ENCODE measurements at regions not wholly inside any gene's neighbourhood (a gene's known extent, or its start where the extent isn't known, plus 50 kb on each side); places are given as distances from the start of the nearest gene placed in this dataset.
"Not testable (repeated sequence)": the region's sequence is repeated elsewhere in the genome, so short reads cannot be mapped to it uniquely, and the experiment has no call there.

GRCh38 chr14:37778135-37778943 is 182.9 kb downstream of the TTC6 start:
- Histone ChIP-seq H3K27me3 (no peaks in the 10 kb centered on the region), H3K4me2 (no peak overlapping the region), H3K4me3 (no peak overlapping the region), H3K9ac (no peak overlapping the region), H3K4me1 (no peaks in the 10 kb centered on the region), H4K20me1 (no peaks in the 10 kb centered on the region), H3K9me3 (replicated peaks in 1 of 11) (no peaks in the 10 kb centered on the region; a peak in 1 of 22 replicates), H3K27ac (no peak overlapping the region), H3K36me3 (no peaks in the 10 kb centered on the region)
- no peak for TF ChIP-seq Cebpa-rat (IDR thresholded peaks at IDR 0.05)

GRCh38 chr14:37779480-37779879 is 184.1 kb downstream of the TTC6 start:
- no peaks in the 10 kb centered on the region for H4K20me1 ChIP-seq
- no peak overlapping the region for H3K9ac ChIP-seq
- TF ChIP-seq Cebpa-rat (IDR thresholded peaks at IDR 0.05), result no peak
- no peaks in the 10 kb centered on the region for H3K4me1 ChIP-seq
- no peak overlapping the region for H3K4me2 ChIP-seq
- H3K27me3 ChIP-seq, result no peaks in the 10 kb centered on the region
- no peaks in the 10 kb centered on the region; a peak in 1 of 22 replicates for H3K9me3 ChIP-seq (replicated peaks in 1 of 11)
- no peak overlapping the region for H3K27ac ChIP-seq
- H3K4me3 ChIP-seq, result no peak overlapping the region
- H3K36me3 ChIP-seq, result no peaks in the 10 kb centered on the region

GRCh38 chr14:37780731-37781130 is 185.3 kb downstream of the TTC6 start:
- H4K20me1 ChIP-seq; H3K27me3 ChIP-seq; H3K4me2 ChIP-seq; H3K36me3 ChIP-seq; H3K4me3 ChIP-seq; H3K4me1 ChIP-seq; H3K9me3 ChIP-seq (replicated peaks in 1 of 11); H3K9ac ChIP-seq; H3K27ac ChIP-seq: not testable (repeated sequence)

- not testable (repeated sequence) for H3K27ac ChIP-seq; H3K4me2 ChIP-seq; H3K9me3 ChIP-seq (replicated peaks in 1 of 11); H3K9ac ChIP-seq; H3K36me3 ChIP-seq; H3K27me3 ChIP-seq; H4K20me1 ChIP-seq; H3K4me1 ChIP-seq; H3K4me3 ChIP-seq
These were observed 188.9 kb downstream of the TTC6 start for GRCh38 chr14:37784203-37784826.

- H3K4me3 ChIP-seq; H3K9ac ChIP-seq; H3K27me3 ChIP-seq; H3K4me2 ChIP-seq; H3K27ac ChIP-seq; H4K20me1 ChIP-seq; H3K4me1 ChIP-seq; H3K36me3 ChIP-seq; H3K9me3 ChIP-seq (replicated peaks in 1 of 11): not testable (repeated sequence)
These were observed 189.4 kb downstream of the TTC6 start for GRCh38 chr14:37784827-37785223.

GRCh38 chr14:37785298-37785697 is 189.9 kb downstream of the TTC6 start:
- not testable (repeated sequence) for H3K27ac ChIP-seq, H3K4me1 ChIP-seq, H4K20me1 ChIP-seq

GRCh38 chr14:37786114-37786625 is 190.7 kb downstream of the TTC6 start:
- H3K9me3 ChIP-seq (replicated peaks in 1 of 11); H4K20me1 ChIP-seq; H3K9ac ChIP-seq; H3K36me3 ChIP-seq; H3K27ac ChIP-seq; H3K4me3 ChIP-seq; H3K4me1 ChIP-seq; H3K4me2 ChIP-seq; H3K27me3 ChIP-seq: not testable (repeated sequence)

More at GRCh38 chr14:37785298-37785697, 189.9 kb downstream of the TTC6 start:
- not testable (repeated sequence) for H3K4me3 ChIP-seq; H3K4me2 ChIP-seq; H3K36me3 ChIP-seq; H3K27me3 ChIP-seq; H3K9ac ChIP-seq; H3K9me3 ChIP-seq (replicated peaks in 1 of 11)

- Histone ChIP-seq H3K4me3 (no peak overlapping the region), H3K27ac (no peak overlapping the region), H3K4me2 (no peak overlapping the region), H3K27me3 (no peaks in the 10 kb centered on the region), H3K9me3 (replicated peaks in 1 of 11) (no peaks in the 10 kb centered on the region), H3K36me3 (no peaks in the 10 kb centered on the region), H4K20me1 (no peaks in the 10 kb centered on the region), H3K4me1 (no peaks in the 10 kb centered on the region; a peak in 1 of 20 replicates), H3K9ac (no peak overlapping the region)
- TF ChIP-seq Cebpa-rat (IDR thresholded peaks at IDR 0.05), result no peak
These were observed 192.6 kb downstream of the TTC6 start for GRCh38 chr14:37787879-37788494.

GRCh38 chr14:37791384-37792036 is 196.1 kb downstream of the TTC6 start:
- Histone ChIP-seq H3K4me3 (no peak overlapping the region), H3K4me2 (no peak overlapping the region), H3K9me3 (replicated peaks in 1 of 11) (no peaks in the 10 kb centered on the region), H4K20me1 (no peaks in the 10 kb centered on the region), H3K27me3 (no peaks in the 10 kb centered on the region), H3K27ac (no peak overlapping the region), H3K4me1 (no peaks in the 10 kb centered on the region; a peak in 1 of 20 replicates), H3K9ac (no peak overlapping the region), H3K36me3 (no peaks in the 10 kb centered on the region)
- no peak for TF ChIP-seq Cebpa-rat (IDR thresholded peaks at IDR 0.05)
